ENCODE measurements at regions not wholly inside any gene's neighbourhood (a gene's known extent, or its start where the extent isn't known, plus 50 kb on each side); places are given as distances from the start of the nearest gene placed in this dataset.

DNA sequence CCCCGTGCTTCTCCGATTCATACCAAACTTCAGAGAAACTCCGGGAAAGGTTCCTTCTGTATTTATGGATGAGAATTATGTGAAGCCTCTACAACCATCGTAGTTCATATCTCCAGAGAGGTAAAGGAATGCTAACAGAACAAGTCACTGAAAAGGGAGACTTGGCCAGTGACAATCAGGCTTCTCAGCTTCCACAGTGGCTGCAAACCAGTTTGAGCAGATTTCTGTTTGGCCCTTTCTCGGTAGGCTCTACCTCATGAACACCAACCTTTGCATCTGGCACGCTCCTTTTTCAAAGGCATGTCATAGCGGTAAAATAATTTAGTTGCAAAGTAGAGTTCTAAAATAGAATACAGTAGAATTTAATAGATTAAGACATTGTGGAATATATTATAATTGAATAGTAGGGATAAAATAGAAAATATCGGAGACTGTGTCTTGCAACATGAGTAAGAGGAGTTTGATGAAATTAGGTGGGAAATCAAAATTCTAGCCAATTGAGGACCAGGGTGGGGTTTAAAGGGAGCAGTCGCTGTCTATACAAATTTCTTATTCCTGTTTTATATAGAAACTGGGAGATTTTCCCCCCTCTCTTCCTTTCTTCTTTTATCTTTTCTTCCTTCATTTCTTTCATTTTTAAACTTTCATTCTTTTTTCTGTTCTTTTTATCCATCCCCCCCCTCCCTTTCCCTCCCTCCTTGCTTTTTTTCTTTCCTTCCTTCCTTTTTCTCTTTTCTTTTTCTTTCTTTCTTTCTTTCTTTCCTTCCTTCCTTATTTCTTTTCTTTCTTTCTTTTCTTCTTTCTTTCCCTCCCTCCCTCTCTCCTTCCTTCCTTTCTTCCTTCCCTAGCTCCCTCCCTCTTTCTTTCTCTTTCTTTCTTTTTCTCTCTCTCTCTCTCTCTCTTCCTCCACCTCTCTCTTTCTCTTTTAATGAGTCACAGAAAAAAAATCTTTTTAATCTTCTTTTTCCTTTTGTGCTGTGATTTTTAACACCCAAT lies 161.5 kb upstream of the KLF6 start:
- Mint-ChIP-seq H3K9me3 (no peaks in the 10 kb centered on the region), H3K27me3 (peaks cover 0 to 6% of the 10 kb centered on the region in 2 donors), H3K4me1 (peaks cover 10 to 38% of the 10 kb centered on the region in 2 donors), H3K27ac (no peak overlapping the region), H3K4me3 (no peak overlapping the region), H3K36me3 (no peaks in the 10 kb centered on the region)
- ATAC-seq (replicated peaks) (no peak), DNase-seq (no peak)

DNA sequence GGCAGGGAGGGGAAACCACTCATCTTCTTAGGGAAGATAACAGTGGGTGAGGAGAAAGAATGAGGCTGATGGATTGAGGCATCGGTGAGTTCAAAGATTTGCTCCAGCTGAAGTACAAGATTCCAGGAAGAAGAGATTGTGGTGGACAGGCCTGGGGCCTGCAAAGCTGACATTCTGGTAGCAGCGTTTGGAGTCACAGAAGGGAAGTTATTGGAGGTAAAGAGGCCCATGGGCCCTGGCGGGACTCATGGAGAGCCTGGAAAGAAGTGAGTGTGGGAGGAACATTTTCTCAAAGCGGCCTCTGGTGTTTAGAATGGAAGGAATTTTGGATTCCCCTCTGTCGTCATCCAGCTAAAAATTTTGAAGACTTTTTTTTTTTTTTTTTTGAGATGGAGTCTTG lies 160.0 kb upstream of the KLF6 start:
- Mint-ChIP-seq H3K4me3 (no peak overlapping the region), H3K4me1 (peaks cover 9 to 31% of the 10 kb centered on the region in 2 donors), H3K36me3 (no peaks in the 10 kb centered on the region), H3K27ac (no peak overlapping the region), H3K27me3 (peaks cover 0 to 6% of the 10 kb centered on the region in 2 donors), H3K9me3 (no peaks in the 10 kb centered on the region)
- DNase-seq, result no peak
- ATAC-seq (replicated peaks), result no peak

GRCh38 chr10:3944591-3944990 lies 159.6 kb upstream of the KLF6 start:
- peaks cover 9 to 27% of the 10 kb centered on the region in 2 donors for H3K4me1 Mint-ChIP-seq
- no peak overlapping the region for H3K4me3 Mint-ChIP-seq
- H3K36me3 Mint-ChIP-seq, result no peaks in the 10 kb centered on the region
- H3K9me3 Mint-ChIP-seq, result no peaks in the 10 kb centered on the region
- DNase-seq (no peak), ATAC-seq (replicated peaks) (no peak)
- H3K27ac Mint-ChIP-seq, result no peak overlapping the region
- peaks cover 0 to 6% of the 10 kb centered on the region in 2 donors for H3K27me3 Mint-ChIP-seq

GRCh38 chr10:3943695-3944257 lies 158.8 kb upstream of the KLF6 start:
- H3K27ac Mint-ChIP-seq, result no peak overlapping the region
- DNase-seq, result no peak
- no peaks in the 10 kb centered on the region for H3K36me3 Mint-ChIP-seq
- no peak for ATAC-seq (replicated peaks)
- H3K4me1 Mint-ChIP-seq, result peaks cover 7 to 24% of the 10 kb centered on the region in 2 donors
- peaks cover 0 to 6% of the 10 kb centered on the region in 2 donors for H3K27me3 Mint-ChIP-seq
- H3K4me3 Mint-ChIP-seq, result no peak overlapping the region
- H3K9me3 Mint-ChIP-seq, result no peaks in the 10 kb centered on the region

DNA sequence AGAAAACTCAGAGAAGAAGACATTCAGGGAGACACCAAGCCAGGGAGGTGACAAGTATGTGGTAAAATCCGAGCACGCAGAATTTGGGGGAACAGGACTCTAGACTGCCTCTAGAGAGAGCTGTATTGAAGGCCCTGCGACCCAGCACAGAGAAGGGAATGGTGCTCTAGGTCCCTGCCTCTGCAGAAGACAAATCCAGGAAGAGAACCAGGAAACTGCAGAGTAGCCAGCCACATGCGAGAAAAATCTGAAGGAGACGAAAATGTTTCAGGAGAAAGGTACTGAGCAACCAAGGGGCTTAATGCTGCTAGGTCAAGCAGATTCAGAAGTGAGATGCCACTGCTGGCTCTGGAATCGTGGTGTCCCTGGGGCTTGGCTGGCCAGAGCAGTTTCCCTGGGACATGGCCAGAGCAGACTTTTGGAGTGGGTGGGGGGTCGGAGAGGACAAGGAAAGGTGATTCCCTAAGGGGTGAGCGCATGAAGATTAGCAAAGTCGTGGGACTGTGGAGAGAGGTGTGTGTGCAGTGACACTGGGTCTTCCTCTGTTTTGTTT lies 158.0 kb upstream of the KLF6 start:
- DNase-seq (no peak), ATAC-seq (replicated peaks) (no peak)
- H3K9me3 Mint-ChIP-seq, result no peaks in the 10 kb centered on the region
- H3K27me3 Mint-ChIP-seq, result peaks cover 0 to 2% of the 10 kb centered on the region in 2 donors
- no peaks in the 10 kb centered on the region for H3K36me3 Mint-ChIP-seq
- H3K27ac Mint-ChIP-seq, result peak overlapping the region; percentile 32
- peaks cover 4 to 16% of the 10 kb centered on the region in 2 donors for H3K4me1 Mint-ChIP-seq
- no peak overlapping the region for H3K4me3 Mint-ChIP-seq

- peak overlapping the region; percentile 47 for H3K27ac Mint-ChIP-seq
Observed at GRCh38 chr10:3941676-3942075, 156.7 kb upstream of the KLF6 start.

DNA sequence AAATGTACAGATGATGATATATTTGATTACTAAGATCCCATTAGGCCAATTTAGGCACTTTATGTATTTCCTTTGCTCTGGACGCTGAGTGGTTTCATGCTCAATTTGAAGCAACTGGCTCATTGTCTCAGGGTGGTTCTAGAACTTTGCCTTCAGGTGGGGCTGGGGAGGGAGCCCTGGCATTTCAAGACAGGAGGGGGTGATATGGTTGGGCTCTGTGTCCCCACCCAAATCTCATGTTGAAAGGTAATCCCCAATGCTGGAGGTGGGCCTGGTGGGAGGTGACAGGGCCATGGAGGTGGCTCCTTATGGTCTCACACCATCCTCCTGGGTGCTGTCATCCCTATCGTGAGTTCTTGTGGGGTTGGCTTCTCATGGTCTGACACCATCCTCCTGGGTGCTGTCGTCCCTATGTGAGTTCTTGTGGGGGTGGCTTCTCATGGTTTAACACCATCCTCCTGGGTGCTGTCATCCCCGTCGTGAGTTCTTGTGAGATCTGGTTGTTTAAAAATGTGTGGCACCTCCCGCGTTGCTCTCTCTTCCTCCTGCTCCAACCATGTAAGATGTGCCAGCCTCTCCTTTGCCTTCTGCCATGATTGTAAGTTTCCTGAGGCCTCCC lies 151.5 kb upstream of the KLF6 start:
- no peaks in the 10 kb centered on the region for H3K27me3 Mint-ChIP-seq
- H3K9me3 Mint-ChIP-seq, result peaks cover 4 to 7% of the 10 kb centered on the region in 2 donors
- peaks cover 37 to 64% of the 10 kb centered on the region in 2 donors for H3K4me1 Mint-ChIP-seq
- H3K4me3 Mint-ChIP-seq, result peak overlapping the region in 1 of 2 donors; percentile 30
- peaks cover 10 to 16% of the 10 kb centered on the region in 2 donors for H3K36me3 Mint-ChIP-seq
- DNase-seq (no peak), ATAC-seq (replicated peaks) (no peak)
- peak overlapping the region; percentile 89 for H3K27ac Mint-ChIP-seq

More at GRCh38 chr10:3941676-3942075, 156.7 kb upstream of the KLF6 start:
- Mint-ChIP-seq H3K4me1 (peaks cover 9 to 26% of the 10 kb centered on the region in 2 donors), H3K27me3 (no peaks in the 10 kb centered on the region), H3K4me3 (no peak overlapping the region), H3K9me3 (peaks cover 3% of the 10 kb centered on the region in 2 donors), H3K36me3 (peaks cover 3 to 8% of the 10 kb centered on the region in 2 donors)
- ATAC-seq (replicated peaks), result peak in 1 of 2 donors; percentile 27
- DNase-seq, result no peak

DNA sequence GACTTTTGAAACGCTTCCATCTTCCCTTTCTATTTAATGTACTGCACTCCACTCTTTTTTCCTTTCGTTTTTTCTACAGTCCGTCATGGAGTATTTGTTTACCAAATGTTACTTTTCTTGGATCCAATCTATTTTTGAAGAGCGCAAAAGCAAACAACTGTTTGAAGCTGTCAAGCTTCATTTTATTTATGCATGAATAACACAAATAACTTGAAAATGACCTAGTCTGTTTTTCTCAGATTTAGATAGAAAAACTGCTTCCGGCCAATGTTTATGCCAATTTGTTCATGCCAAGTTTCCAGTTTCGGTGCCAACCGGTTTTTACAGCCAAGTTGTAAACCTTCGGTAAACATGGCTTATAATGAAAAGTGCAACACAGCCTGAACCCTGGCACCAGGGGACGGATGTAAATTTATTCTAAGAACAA lies 150.9 kb upstream of the KLF6 start:
- DNase-seq, result no peak
- H3K9me3 Mint-ChIP-seq, result peaks cover 4 to 7% of the 10 kb centered on the region in 2 donors
- peaks cover 40 to 69% of the 10 kb centered on the region in 2 donors for H3K4me1 Mint-ChIP-seq
- ATAC-seq (replicated peaks), result no peak
- no peaks in the 10 kb centered on the region for H3K27me3 Mint-ChIP-seq
- peak overlapping the region in 1 of 2 donors; percentile 33 for H3K4me3 Mint-ChIP-seq
- peaks cover 10 to 19% of the 10 kb centered on the region in 2 donors for H3K36me3 Mint-ChIP-seq
- peak overlapping the region; percentile 89 for H3K27ac Mint-ChIP-seq

DNA sequence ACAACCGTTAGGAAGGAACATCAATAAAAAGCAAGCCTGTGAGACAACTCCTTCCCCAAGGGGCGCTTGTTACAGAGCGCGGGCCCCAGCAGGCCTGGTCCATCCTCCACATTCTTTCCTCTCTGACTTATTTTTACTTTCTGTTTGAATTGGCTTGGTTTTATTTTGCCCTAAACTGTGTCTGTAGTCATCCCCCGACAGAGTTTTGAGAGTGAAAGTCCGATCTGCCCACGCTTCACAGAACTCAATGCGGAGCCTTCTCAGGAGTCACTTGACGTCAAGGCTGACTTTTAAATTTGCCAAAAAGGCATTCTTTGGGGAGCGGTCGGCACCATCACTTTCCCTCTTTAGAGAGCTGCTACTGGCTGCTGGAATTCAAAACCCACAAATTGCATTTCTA lies 150.1 kb upstream of the KLF6 start:
- Mint-ChIP-seq H3K27me3 (no peaks in the 10 kb centered on the region), H3K4me3 (peak overlapping the region; percentile 8 to 32), H3K9me3 (peaks cover 6 to 7% of the 10 kb centered on the region in 2 donors), H3K27ac (peak overlapping the region; percentile 89), H3K36me3 (peaks cover 10 to 19% of the 10 kb centered on the region in 2 donors), H3K4me1 (peaks cover 40 to 69% of the 10 kb centered on the region in 2 donors)
- peak; percentile 97 to 98 for ATAC-seq (replicated peaks)
- DNase-seq, result peak; percentile 83

DNA sequence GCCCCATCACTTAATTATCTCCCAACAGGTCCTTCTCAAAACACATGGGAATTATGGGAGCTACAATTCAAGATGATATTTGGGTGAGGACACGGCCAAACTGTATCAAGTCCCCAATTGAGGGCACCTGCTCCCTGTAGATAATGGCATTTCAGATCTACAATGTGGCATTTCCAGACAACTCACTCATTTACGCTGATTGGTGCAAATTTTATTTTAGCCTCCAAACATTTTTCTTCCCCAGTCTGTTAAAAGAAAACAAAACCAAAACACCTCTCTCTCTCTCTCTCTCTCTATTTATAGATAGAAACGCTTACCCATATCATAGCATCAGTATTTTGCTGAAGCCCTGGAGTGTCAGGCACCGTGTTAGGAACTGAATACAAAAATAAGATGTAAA lies 148.7 kb upstream of the KLF6 start:
- Mint-ChIP-seq H3K9me3 (peaks cover 6 to 7% of the 10 kb centered on the region in 2 donors), H3K4me1 (peaks cover 40 to 69% of the 10 kb centered on the region in 2 donors), H3K27ac (peak overlapping the region; percentile 89), H3K27me3 (no peaks in the 10 kb centered on the region), H3K4me3 (no peak overlapping the region), H3K36me3 (peaks cover 10 to 19% of the 10 kb centered on the region in 2 donors)
- ATAC-seq (replicated peaks), result no peak
- no peak for DNase-seq

GRCh38 chr10:3932597-3933375 lies 147.8 kb upstream of the KLF6 start:
- no peaks in the 10 kb centered on the region for H3K27me3 Mint-ChIP-seq
- H3K36me3 Mint-ChIP-seq, result peaks cover 10 to 19% of the 10 kb centered on the region in 2 donors
- ATAC-seq (replicated peaks) (no peak), DNase-seq (no peak)
- H3K9me3 Mint-ChIP-seq, result peaks cover 6 to 7% of the 10 kb centered on the region in 2 donors
- no peak overlapping the region for H3K4me3 Mint-ChIP-seq
- peaks cover 40 to 68% of the 10 kb centered on the region in 2 donors for H3K4me1 Mint-ChIP-seq
- no peak overlapping the region for H3K27ac Mint-ChIP-seq

- no peaks in the 10 kb centered on the region for H3K27me3 Mint-ChIP-seq
- ATAC-seq (replicated peaks) (no peak), DNase-seq (no peak)
- peak overlapping the region; percentile 83 for H3K27ac Mint-ChIP-seq
- H3K4me1 Mint-ChIP-seq, result peaks cover 39 to 64% of the 10 kb centered on the region in 2 donors
- H3K36me3 Mint-ChIP-seq, result peaks cover 8 to 13% of the 10 kb centered on the region in 2 donors
- peaks cover 4 to 6% of the 10 kb centered on the region in 2 donors for H3K9me3 Mint-ChIP-seq
- no peak overlapping the region for H3K4me3 Mint-ChIP-seq
Observed at GRCh38 chr10:3931901-3932300, 146.9 kb upstream of the KLF6 start.

- Mint-ChIP-seq H3K4me3 (no peak overlapping the region), H3K9me3 (peaks cover 0 to 2% of the 10 kb centered on the region in 2 donors), H3K27me3 (no peaks in the 10 kb centered on the region), H3K36me3 (peaks cover 2 to 6% of the 10 kb centered on the region in 2 donors), H3K4me1 (peaks cover 33 to 64% of the 10 kb centered on the region in 2 donors), H3K27ac (no peak overlapping the region)
- ATAC-seq (replicated peaks), result no peak
- DNase-seq, result no peak
Observed at GRCh38 chr10:3931224-3931623, 146.2 kb upstream of the KLF6 start.
